ENCODE measurements at regions not wholly inside any gene's neighbourhood (a gene's known extent, or its start where the extent isn't known, plus 50 kb on each side); places are given as distances from the start of the nearest gene placed in this dataset.

- no peak for FAIRE-seq
Observed at GRCh38 chr1:188241629-188242028, 1412.9 kb downstream of the PLA2G4A start.

GRCh38 chr1:188243456-188243855 lies 1414.7 kb downstream of the PLA2G4A start:
- FAIRE-seq = no peak

GRCh38 chr1:188244681-188245080 lies 1415.9 kb downstream of the PLA2G4A start:
- no peak for FAIRE-seq

GRCh38 chr1:188247255-188247654 lies 1418.5 kb downstream of the PLA2G4A start:
- no peak for FAIRE-seq

- no peak for FAIRE-seq
Observed at GRCh38 chr1:188249811-188250210, 1421.1 kb downstream of the PLA2G4A start.

GRCh38 chr1:188251036-188251435 lies 1422.3 kb downstream of the PLA2G4A start:
- no peak for FAIRE-seq

- FAIRE-seq = no peak
Observed at GRCh38 chr1:188261849-188262248, 1433.1 kb downstream of the PLA2G4A start.

- FAIRE-seq = no peak
Observed at GRCh38 chr1:188269956-188270355, 1441.2 kb downstream of the PLA2G4A start.

GRCh38 chr1:188270497-188270896 lies 1441.7 kb downstream of the PLA2G4A start:
- FAIRE-seq = no peak

- FAIRE-seq = no peak
Observed at GRCh38 chr1:188277771-188278170, 1449.0 kb downstream of the PLA2G4A start.

- no peak for FAIRE-seq
Observed at GRCh38 chr1:188281921-188282320, 1453.2 kb downstream of the PLA2G4A start.

- FAIRE-seq = no peak
Observed at GRCh38 chr1:188295157-188295556, 1466.4 kb downstream of the PLA2G4A start.

- no peak for FAIRE-seq
Observed at GRCh38 chr1:188302746-188303145, 1474.0 kb downstream of the PLA2G4A start.

GRCh38 chr1:188314557-188315137 lies 1485.9 kb downstream of the PLA2G4A start:
- no peak for FAIRE-seq

- FAIRE-seq = no peak
Observed at GRCh38 chr1:188317894-188318293, 1489.1 kb downstream of the PLA2G4A start.

- no peak for FAIRE-seq
Observed at GRCh38 chr1:188325211-188325610, 1496.5 kb downstream of the PLA2G4A start.

GRCh38 chr1:188343914-188344313 lies 1515.2 kb downstream of the PLA2G4A start:
- FAIRE-seq = no peak

GRCh38 chr1:188350104-188350503 lies 1521.4 kb downstream of the PLA2G4A start:
- no peak for FAIRE-seq

- FAIRE-seq = no peak
Observed at GRCh38 chr1:188355082-188355481, 1526.3 kb downstream of the PLA2G4A start.

- no peak for FAIRE-seq
Observed at GRCh38 chr1:188355847-188356246, 1527.1 kb downstream of the PLA2G4A start.

- FAIRE-seq = no peak
Observed at GRCh38 chr1:188359315-188359714, 1530.6 kb downstream of the PLA2G4A start.

GRCh38 chr1:188363943-188364342 lies 1535.2 kb downstream of the PLA2G4A start:
- FAIRE-seq = no peak

GRCh38 chr1:188364927-188365449 lies 1536.2 kb downstream of the PLA2G4A start:
- FAIRE-seq = no peak

- no peak for FAIRE-seq
Observed at GRCh38 chr1:188365874-188366273, 1537.1 kb downstream of the PLA2G4A start.

- no peak for FAIRE-seq
Observed at GRCh38 chr1:188367661-188368060, 1538.9 kb downstream of the PLA2G4A start.
